GM21367 (cell line): ENCODE measurements at regions not wholly inside any gene's neighbourhood (a gene's known extent, or its start where the extent isn't known, plus 50 kb on each side); places are given as distances from the start of the nearest gene placed in this dataset.
"Not testable (repeated sequence)": the region's sequence is repeated elsewhere in the genome, so short reads cannot be mapped to it uniquely, and the experiment has no call there.

Source experiments
- ATAC-seq: cut with Tn5 transposase; IDR thresholded peaks from one replicate; pipeline ENCODE4 v1.9.1; 2021; ENCODE audit not compliant: unreplicated experiment

DNA sequence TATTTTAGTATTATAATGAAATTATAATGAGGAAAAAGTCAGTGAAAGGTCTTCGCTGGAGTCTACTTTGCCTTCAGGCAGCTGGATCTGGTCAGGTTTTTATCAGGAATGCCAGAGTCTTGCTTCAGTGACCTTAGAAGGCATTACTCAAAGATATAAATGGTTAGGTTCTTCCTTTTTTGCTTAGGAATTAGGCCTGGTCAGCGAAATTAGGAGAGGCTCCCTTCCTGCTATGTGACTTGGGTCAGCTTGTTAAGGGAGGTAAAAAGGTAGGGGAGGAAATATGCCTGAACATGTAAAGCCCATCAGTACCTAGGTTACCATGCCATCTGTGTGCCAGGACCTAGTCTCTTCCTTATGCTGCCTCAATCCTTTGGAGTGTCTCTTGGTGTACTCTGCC lies 115.1 kb downstream of the OTOR start:
- no peak for ATAC-seq

- ATAC-seq = no peak
Measured at GRCh38 chr20:16864069-16864468, 115.9 kb downstream of the OTOR start.

- no peak for ATAC-seq
Measured at GRCh38 chr20:16864963-16865362, 116.8 kb downstream of the OTOR start.

GRCh38 chr20:16865406-16865805 lies 117.2 kb downstream of the OTOR start:
- no peak for ATAC-seq

DNA sequence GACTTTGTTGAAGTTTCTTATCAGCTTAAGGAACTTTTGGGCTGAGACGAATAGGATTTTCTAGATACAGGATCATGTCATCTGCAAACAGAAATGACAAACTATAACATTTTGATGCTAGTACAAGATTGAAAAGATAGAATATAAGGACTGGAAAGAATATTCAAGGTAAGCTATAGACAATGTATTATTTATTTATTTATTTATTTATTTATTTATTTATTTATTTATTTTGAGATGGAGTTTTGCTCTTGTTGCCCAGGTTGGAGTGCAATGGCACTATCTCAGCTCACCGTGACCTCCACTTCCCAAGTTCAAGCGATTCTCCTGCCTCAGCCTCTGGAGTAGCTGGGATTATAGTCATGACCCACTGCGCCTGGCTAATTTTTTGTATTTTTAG lies 125.0 kb downstream of the OTOR start:
- not testable (repeated sequence) for ATAC-seq

DNA sequence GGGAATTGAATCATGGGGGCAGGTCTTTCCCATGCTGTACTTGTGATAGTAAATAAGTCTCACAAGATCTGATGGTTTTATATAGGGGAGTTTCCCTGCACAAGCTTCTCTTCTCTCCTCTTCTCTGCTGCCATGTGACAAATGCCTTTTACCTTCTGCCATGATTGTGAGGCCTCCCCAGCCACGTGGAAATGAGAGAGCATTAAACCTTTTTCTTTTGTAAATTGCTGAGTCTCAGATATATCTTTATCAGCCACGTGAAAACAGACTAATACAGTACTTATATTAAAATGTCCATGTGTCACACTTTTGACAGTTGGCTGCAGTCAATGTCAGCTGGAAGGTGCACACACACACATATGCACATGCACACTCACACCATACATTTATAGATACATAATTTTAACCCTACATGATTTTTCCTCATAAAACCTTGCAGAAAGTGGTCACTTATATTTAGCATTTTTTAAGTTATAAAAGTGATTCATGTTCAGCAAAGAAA lies 128.9 kb downstream of the OTOR start:
- no peak for ATAC-seq

GRCh38 chr20:16885746-16886145 lies 137.6 kb downstream of the OTOR start:
- ATAC-seq = no peak

DNA sequence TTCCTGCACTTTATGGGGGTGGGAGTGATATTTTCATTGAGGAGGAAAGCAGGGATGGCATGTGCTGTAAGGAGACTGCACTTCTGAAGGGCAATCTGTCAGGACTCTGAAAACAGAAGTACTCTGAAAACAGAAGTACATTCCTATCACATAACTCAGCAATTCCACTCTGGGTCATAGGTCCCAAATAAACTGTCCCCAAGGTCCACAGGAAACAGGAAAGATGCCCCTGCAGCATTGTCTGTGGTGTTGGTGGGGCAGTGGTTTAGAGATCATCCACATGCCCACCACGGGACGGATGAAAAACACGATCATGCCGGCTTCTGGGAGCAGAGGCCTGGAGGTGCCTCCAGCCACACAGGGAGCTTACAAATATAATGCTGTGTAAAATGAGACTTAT lies 150.3 kb downstream of the OTOR start:
- no peak for ATAC-seq

DNA sequence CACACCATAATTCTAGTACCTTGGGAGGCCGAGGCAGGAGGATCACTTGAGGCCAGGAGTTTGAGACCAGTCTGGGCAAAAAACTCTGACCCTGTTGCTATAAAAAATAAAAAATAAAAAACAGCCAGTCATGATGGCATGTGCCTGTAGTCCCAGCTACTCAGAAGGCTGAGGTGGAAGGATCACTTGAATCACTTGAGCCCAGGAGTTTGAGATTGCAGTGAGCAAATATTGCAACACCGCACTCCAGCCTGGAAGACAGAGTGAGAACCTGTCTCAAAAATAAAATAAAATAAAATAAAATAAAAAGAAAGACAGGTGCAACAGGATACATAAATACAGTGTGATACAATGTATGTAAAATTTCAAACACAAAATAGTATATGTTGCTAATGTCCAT lies 154.5 kb downstream of the OTOR start:
- no peak for ATAC-seq

DNA sequence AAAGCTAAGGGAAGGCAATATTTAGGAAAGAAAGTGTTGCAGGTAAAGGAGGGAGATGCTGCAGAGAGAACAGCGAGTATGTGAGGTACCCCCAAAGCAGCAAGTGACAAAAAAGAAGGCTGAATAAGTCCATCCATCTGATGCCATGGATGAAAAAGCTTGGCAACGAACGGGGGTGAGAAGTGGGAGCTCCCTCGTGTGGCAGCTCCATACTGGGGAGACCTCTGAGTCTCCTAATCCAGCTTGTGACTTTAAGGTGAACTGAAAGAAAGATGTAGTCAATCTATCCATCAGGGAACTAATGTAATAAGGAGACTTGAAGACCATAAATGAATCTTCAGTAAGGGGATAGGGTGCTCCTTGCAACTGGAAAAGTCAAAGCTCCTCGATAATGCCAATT lies 156.6 kb downstream of the OTOR start:
- ATAC-seq = no peak

GRCh38 chr20:16914277-16914676 lies 166.1 kb downstream of the OTOR start:
- ATAC-seq = no peak

DNA sequence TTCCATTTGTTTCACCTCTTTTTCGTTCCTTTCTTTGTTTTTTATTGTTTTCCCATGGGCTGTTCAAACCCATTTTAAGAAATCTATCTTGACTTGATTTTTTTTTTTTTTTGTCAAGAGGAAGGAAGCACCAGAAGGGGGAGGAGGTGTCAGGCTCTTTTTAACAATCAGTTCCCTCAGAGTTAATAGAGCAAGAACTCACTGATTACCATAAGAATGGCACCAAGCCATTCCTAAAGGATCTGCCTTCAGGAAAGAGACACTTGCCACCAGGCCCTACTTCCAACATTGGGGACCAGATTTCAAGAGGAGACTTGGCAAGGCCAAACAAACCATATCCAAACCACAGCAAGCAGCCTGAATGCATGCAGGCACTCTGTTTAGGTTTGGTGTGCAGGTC lies 168.0 kb downstream of the OTOR start:
- ATAC-seq = no peak

DNA sequence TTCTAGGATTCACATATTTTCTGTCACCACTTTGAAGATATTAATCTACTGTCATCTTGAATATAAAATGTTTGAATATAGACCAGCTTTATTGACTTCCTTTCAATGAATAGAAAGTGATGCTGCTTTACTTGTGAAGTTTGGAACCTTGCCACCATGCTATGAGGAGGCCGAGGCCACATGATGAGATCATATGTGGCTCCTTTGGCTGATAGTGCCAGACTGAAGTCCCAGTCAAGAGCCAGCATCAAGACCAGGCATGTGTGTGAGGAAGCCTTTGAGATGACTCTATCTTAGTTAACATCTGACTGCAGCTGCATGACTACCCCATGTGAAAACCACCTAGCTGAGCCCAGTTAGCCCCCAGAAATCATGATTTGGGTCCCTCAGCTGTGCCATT lies 169.5 kb downstream of the OTOR start:
- no peak for ATAC-seq

DNA sequence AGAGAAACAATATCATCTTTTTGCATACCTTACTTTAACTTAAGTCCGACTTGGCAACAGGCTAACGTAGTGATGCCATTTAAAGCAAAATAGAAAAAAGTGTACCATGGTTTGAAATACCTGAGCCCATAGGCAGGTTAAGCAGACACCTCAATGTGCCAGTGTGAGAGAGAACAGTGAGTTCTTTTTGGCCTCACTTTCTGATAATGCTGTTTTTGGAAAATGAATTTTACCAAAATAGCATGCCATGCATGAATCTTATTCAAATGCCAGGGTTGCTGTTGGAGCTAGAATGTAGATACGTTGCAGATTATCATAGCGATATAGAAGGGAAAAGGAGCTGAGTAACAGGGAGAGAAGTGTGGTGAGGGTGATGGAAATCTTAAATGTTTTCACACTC lies 170.2 kb downstream of the OTOR start:
- no peak for ATAC-seq

- no peak for ATAC-seq
Measured at GRCh38 chr20:16919841-16920240, 171.7 kb downstream of the OTOR start.

GRCh38 chr20:16922834-16923233 lies 174.7 kb downstream of the OTOR start:
- ATAC-seq = no peak

DNA sequence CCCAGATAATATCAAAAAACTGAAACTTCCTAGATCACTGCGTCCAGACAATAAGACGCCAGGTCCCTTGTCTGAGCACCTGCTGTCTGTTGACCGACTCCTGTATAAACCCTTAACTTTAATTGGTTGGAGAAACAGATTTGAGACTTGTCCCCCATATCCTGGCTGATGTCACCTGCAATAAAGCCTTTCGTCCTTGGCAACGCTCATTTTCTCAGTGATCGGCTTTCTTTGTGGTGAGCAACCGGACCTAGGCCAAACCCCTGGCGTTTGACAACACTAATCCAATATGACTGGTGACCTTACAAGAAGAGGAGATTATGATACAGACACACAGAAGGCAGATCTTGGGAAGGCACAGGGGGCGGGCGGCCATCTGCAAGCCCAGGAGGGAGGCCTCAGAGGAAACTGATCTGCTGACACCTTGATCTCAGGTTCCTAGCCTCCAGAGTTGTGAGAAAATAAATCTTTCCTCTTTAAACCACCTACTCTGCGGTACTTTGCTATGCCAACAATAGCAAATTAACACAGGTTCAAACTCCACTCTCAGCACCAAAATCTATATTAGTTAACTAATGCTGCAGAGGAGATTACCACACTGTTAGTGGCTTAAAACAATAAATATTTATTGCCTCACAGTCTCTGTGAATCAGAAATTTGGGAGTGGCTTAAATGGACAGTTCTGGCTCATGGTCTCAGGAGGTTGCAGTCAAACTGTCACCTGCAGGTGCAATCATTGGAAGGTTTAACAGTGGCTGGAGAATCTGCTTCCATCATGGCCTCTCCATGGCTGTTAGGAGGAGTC lies 178.7 kb downstream of the OTOR start:
- ATAC-seq = no peak

GRCh38 chr20:16929756-16930155 lies 181.6 kb downstream of the OTOR start:
- no peak for ATAC-seq

GRCh38 chr20:16930656-16931055 lies 182.5 kb downstream of the OTOR start:
- no peak for ATAC-seq

GRCh38 chr20:16939051-16939450 lies 190.9 kb downstream of the OTOR start:
- ATAC-seq = no peak

DNA sequence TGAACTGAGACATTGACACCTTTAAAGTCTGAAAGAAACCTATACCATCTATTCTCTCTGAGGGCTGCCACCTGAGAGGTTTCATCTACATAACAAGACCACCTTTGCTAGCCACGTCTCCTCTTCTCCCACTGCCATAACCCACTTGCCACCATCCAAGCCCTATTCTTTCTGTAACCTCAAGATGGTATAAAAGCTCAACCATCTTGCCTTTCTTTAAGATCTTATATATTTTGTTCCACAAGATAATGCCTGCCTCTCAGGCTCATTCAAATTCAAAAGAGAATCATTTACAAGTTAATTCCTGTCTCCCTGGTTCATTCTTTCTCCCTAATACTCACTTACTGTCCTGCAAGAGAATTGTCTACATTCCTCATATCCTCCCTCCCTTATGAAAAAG lies 192.5 kb downstream of the OTOR start:
- ATAC-seq = no peak

GRCh38 chr20:16942051-16942450 lies 193.9 kb downstream of the OTOR start:
- ATAC-seq = no peak

GRCh38 chr20:16942756-16943155 lies 194.6 kb downstream of the OTOR start:
- no peak for ATAC-seq
